GM21529 (cell line): ENCODE measurements at regions not wholly inside any gene's neighbourhood (a gene's known extent, or its start where the extent isn't known, plus 50 kb on each side); places are given as distances from the start of the nearest gene placed in this dataset.
"Not testable (repeated sequence)": the region's sequence is repeated elsewhere in the genome, so short reads cannot be mapped to it uniquely, and the experiment has no call there.

Experiments
- ATAC-seq: cut with Tn5 transposase; IDR thresholded peaks from one replicate; pipeline ENCODE4 v1.9.1; 2021; ENCODE audit not compliant: unreplicated experiment

- not testable (repeated sequence) for ATAC-seq
Measured at GRCh38 chr17:27365329-27365945, 71.5 kb downstream of the WSB1 start.

GRCh38 chr17:27366437-27366836 lies 72.5 kb downstream of the WSB1 start:
- no peak for ATAC-seq

GRCh38 chr17:27367121-27367981 lies 73.4 kb downstream of the WSB1 start:
- ATAC-seq = no peak

GRCh38 chr17:27368151-27368795 lies 74.4 kb downstream of the WSB1 start:
- no peak for ATAC-seq

GRCh38 chr17:27368980-27369379 lies 75.1 kb downstream of the WSB1 start:
- no peak for ATAC-seq

GRCh38 chr17:27370776-27371175 lies 76.9 kb downstream of the WSB1 start:
- no peak for ATAC-seq

GRCh38 chr17:27373695-27374094 lies 79.8 kb downstream of the WSB1 start:
- ATAC-seq = not testable (repeated sequence)

GRCh38 chr17:27376637-27377547 lies 79.4 kb upstream of the KSR1 start:
- no peak for ATAC-seq

GRCh38 chr17:27378482-27379175 lies 77.6 kb upstream of the KSR1 start:
- ATAC-seq = no peak

GRCh38 chr17:27379888-27380533 lies 76.2 kb upstream of the KSR1 start:
- ATAC-seq = no peak

- ATAC-seq = no peak
Measured at GRCh38 chr17:27380551-27380950, 75.7 kb upstream of the KSR1 start.

GRCh38 chr17:27381007-27381501 lies 75.2 kb upstream of the KSR1 start:
- ATAC-seq = peak; percentile 63

- no peak for ATAC-seq
Measured at GRCh38 chr17:27382025-27382424, 74.2 kb upstream of the KSR1 start.

- ATAC-seq = no peak
Measured at GRCh38 chr17:27384261-27384701, 72.0 kb upstream of the KSR1 start.

GRCh38 chr17:27384726-27385125 lies 71.5 kb upstream of the KSR1 start:
- no peak for ATAC-seq

- no peak for ATAC-seq
Measured at GRCh38 chr17:27385626-27386025, 70.6 kb upstream of the KSR1 start.

GRCh38 chr17:27386206-27387075 lies 69.8 kb upstream of the KSR1 start:
- no peak for ATAC-seq

GRCh38 chr17:27389542-27390140 lies 66.6 kb upstream of the KSR1 start:
- no peak for ATAC-seq
